MM.1S (cell line): ENCODE measurements at regions not wholly inside any gene's neighbourhood (a gene's known extent, or its start where the extent isn't known, plus 50 kb on each side); places are given as distances from the start of the nearest gene placed in this dataset.

Experiments
- CTCF ChIP-seq: fragments of 300-600 bp; sonication (generic); IDR thresholded peaks from 2 replicates; pipeline ENCODE4 v1.5.1; 2016; ENCODE audit warnings: antibody characterized with exemption, low read length, mixed read lengths
- EZH2 ChIP-seq: fragments of 300-600 bp; sonication (generic); optimal IDR thresholded peaks from 2 replicates; pipeline ENCODE3; 2017; ENCODE audit warnings: low read depth, mild to moderate bottlenecking, antibody characterized with exemption, low read length, mixed read lengths
- EZH2phosphoT487 ChIP-seq: fragments of 300-600 bp; sonication (generic); IDR thresholded peaks from 2 replicates; pipeline ENCODE4 v1.6.1; 2018; ENCODE audit warnings: antibody characterized with exemption, low read length

GRCh38 chr1:83515578-83516154 lies 483.3 kb downstream of the TTLL7 start:
- TF ChIP-seq CTCF (no peak), EZH2phosphoT487 (no peak), EZH2 (no peak)
